GM23248 (cell line): ENCODE measurements at regions not wholly inside any gene's neighbourhood (a gene's known extent, or its start where the extent isn't known, plus 50 kb on each side); places are given as distances from the start of the nearest gene placed in this dataset.
"Not testable (repeated sequence)": the region's sequence is repeated elsewhere in the genome, so short reads cannot be mapped to it uniquely, and the experiment has no call there.

Experiments
- DNase-seq: peaks from one replicate; pipeline ENCODE4 v3.0.0-alpha.2; 2015
- H2AFZ ChIP-seq: fragments of 200-600 bp; sonication (generic); 2 replicates; pipeline ENCODE4 v1.6.1; 2016; ENCODE audit warnings: antibody characterized with exemption
- H3F3A ChIP-seq: fragments of 200-600 bp; sonication (generic); 2 replicates; pipeline ENCODE4 v1.6.1; 2016; ENCODE audit warnings: mild to moderate bottlenecking, antibody characterized with exemption, mixed run types; ENCODE audit not compliant: insufficient read depth
- H3K27ac ChIP-seq: fragments of 200-600 bp; sonication (generic); 2 replicates; pipeline ENCODE4 v1.5.1; 2016; ENCODE audit warnings: mild to moderate bottlenecking
- H3K27me3 ChIP-seq: fragments of 200-600 bp; sonication (generic); replicated peaks from 2 replicates; pipeline ENCODE4 v1.6.1; 2016; ENCODE audit warnings: mild to moderate bottlenecking; ENCODE audit not compliant: insufficient read depth
- H3K36me3 ChIP-seq: fragments of 200-600 bp; sonication (generic); 2 replicates; pipeline ENCODE4 v1.6.1; 2016; ENCODE audit warnings: low read depth, mild to moderate bottlenecking
- H3K4me1 ChIP-seq: fragments of 200-600 bp; sonication (generic); 2 replicates; pipeline ENCODE4 v1.6.1; 2016; ENCODE audit warnings: mild to moderate bottlenecking; ENCODE audit not compliant: insufficient read depth
- H3K4me2 ChIP-seq: fragments of 200-600 bp; sonication (generic); one replicate; pipeline ENCODE4 v1.6.1; 2016; ENCODE audit warnings: mild to moderate bottlenecking; ENCODE audit not compliant: unreplicated experiment
- H3K4me3 ChIP-seq: fragments of 200-600 bp; sonication (generic); 2 replicates; pipeline ENCODE4 v1.5.1; 2016; ENCODE audit warnings: mild to moderate bottlenecking
- H3K79me2 ChIP-seq: fragments of 200-600 bp; sonication (generic); 2 replicates; pipeline ENCODE4 v1.6.1; 2016; ENCODE audit warnings: mild to moderate bottlenecking; ENCODE audit not compliant: insufficient read depth
- H3K9ac ChIP-seq: fragments of 200-600 bp; sonication (generic); 2 replicates; pipeline ENCODE4 v1.6.1; 2016; ENCODE audit warnings: mild to moderate bottlenecking
- H3K9me2 ChIP-seq: fragments of 200-600 bp; sonication (generic); 2 replicates; pipeline ENCODE4 v1.6.1; 2016; ENCODE audit warnings: mixed run types, mild to moderate bottlenecking, moderate library complexity; ENCODE audit not compliant: insufficient read depth
- H3K9me3 ChIP-seq: fragments of 200-600 bp; sonication (generic); one replicate; pipeline ENCODE4 v1.6.1; 2017; ENCODE audit warnings: low read depth
- H4K20me1 ChIP-seq: fragments of 200-600 bp; sonication (generic); 2 replicates; pipeline ENCODE4 v1.6.0; 2016; ENCODE audit not compliant: insufficient read depth
- EZH2 ChIP-seq: fragments of 200-600 bp; sonication (generic); IDR thresholded peaks from 2 replicates; pipeline ENCODE4 v1.6.1; 2018; ENCODE audit warnings: antibody characterized with exemption, mild to moderate bottlenecking; ENCODE audit not compliant: insufficient read depth, poor library complexity, severe bottlenecking
- EZH2phosphoT487 ChIP-seq: fragments of 200-600 bp; sonication (generic); IDR thresholded peaks from 2 replicates; pipeline ENCODE4 v1.6.1; 2018; ENCODE audit warnings: antibody characterized with exemption, moderate library complexity, mild to moderate bottlenecking, low read depth; ENCODE audit not compliant: insufficient read depth
- WGBS, 2 experiments: methylation state at CpG; one replicate each; pipeline ENCODE4 v1.1.6; 2015 to 2017; ENCODE audit warnings: low lambda C conversion rate in 2 of 2, low coverage in 1 of 2; ENCODE audit errors: missing lambda C conversion rate in 2 of 2; 5-methylcytosine and 5-hydroxymethylcytosine counted together
- in situ Hi-C: fragments of 300-500 bp; cut with MboI; formaldehyde crosslinking; loops from 2 replicates; pipeline ENCODE4 v1.15.0; 2020

DNA sequence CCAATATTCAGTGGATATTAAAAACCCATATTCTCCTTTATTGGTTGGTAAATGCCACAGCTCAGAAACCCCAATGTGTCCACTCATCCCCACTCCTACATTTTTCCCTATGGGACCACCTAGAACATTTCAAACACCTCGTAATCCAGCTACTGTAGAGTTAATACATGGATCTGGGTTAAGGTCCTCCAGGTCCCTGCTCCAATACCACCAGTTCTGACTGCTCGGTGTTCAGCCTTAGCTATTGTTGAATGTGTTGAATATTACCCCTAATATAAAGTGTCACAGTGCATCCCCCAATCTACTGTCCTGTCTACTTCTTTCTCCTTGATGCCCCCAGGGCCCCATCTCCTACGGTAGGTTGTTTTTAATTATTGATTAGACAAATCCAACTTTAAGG lies 231.5 kb downstream of the PCSK1 start:
- Histone ChIP-seq H3K27ac (no peak overlapping the region), H4K20me1 (no peaks in the 10 kb centered on the region), H3K4me2 (no peak overlapping the region), H3K9ac (no peak overlapping the region), H3K79me2 (no peaks in the 10 kb centered on the region), H3K9me2 (no peaks in the 10 kb centered on the region), H3K36me3 (no peaks in the 10 kb centered on the region), H3F3A (no peaks in the 10 kb centered on the region), H2AFZ (no peak overlapping the region), H3K9me3 (no peaks in the 10 kb centered on the region), H3K4me1 (peaks cover 21% of the 10 kb centered on the region), H3K27me3 (no peaks in the 10 kb centered on the region), H3K4me3 (no peak overlapping the region)
- in situ Hi-C loops, result no loop called here
- TF ChIP-seq EZH2 (no peak), EZH2phosphoT487 (no peak)
- DNase-seq, result no peak
- WGBS, 2 experiments, result 84 to 93% methylated on average over 3 of the region's 3 CpGs

DNA sequence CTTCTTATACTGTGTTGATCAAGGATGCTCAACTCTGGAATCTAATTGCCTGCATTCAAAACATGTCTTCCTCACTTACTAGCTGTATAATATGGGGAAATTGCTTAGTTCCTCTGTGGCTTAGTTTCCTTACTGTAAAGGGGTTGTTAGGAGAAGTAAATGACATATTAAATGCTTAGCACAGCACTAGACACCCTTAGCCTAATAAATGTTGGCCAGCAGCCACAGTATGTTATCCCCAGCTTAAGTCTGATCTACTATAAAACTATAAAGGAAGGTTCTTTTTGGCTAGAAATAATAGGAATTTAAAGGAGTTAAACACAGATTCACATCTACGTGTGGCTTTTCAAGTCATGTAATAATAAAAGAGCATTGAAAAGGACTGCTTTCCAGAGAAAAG lies 232.4 kb downstream of the PCSK1 start:
- WGBS, 2 experiments, result 44 to 66% methylated on average over 1 of the region's 1 CpG
- no peaks in the 10 kb centered on the region for H3K9me3 ChIP-seq
- no peak for TF ChIP-seq EZH2phosphoT487
- no peak for TF ChIP-seq EZH2
- H2AFZ ChIP-seq, result no peak overlapping the region
- no peak overlapping the region for H3K9ac ChIP-seq
- H3K4me2 ChIP-seq, result no peak overlapping the region
- no peak for DNase-seq
- H3K27me3 ChIP-seq, result no peaks in the 10 kb centered on the region
- H3K4me3 ChIP-seq, result no peak overlapping the region
- no peak overlapping the region for H3K27ac ChIP-seq
- peaks cover 25% of the 10 kb centered on the region for H3K4me1 ChIP-seq
- no peaks in the 10 kb centered on the region for H3K36me3 ChIP-seq
- no peaks in the 10 kb centered on the region for H3K79me2 ChIP-seq
- in situ Hi-C loops, result no loop called here
- H3F3A ChIP-seq, result no peaks in the 10 kb centered on the region
- H4K20me1 ChIP-seq, result no peaks in the 10 kb centered on the region
- no peaks in the 10 kb centered on the region for H3K9me2 ChIP-seq

DNA sequence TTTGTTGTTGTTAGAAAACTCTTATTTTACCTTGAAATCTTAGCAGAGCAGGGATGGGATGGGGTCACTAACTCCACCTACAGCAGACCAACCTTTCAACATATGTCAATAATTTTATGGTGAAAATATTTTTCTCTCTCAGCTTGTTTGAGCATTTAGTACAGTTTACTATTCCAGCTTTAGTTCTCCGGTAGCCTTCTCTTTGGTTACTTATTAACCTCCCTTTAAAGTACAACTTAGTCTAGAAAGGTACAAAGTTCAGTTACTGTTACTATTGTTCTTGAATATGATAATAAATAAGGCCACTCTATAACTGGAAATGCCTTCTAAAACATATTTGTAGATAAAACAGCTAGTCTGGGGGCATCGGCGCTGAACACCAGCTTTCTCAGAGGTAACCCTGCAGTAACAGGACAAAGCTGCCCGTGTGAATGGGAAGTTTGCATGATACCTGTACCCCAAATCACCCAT lies 233.3 kb downstream of the PCSK1 start:
- H3K4me2 ChIP-seq, result no peak overlapping the region
- H3K27me3 ChIP-seq, result no peaks in the 10 kb centered on the region
- in situ Hi-C loops, result no loop called here
- H3K36me3 ChIP-seq, result no peaks in the 10 kb centered on the region
- H3K9me3 ChIP-seq, result no peaks in the 10 kb centered on the region
- no peak for DNase-seq
- H3K9ac ChIP-seq, result no peak overlapping the region
- H3K79me2 ChIP-seq, result no peaks in the 10 kb centered on the region
- WGBS, 2 experiments, result 97% methylated on average over 4 of the region's 4 CpGs
- H3F3A ChIP-seq, result no peaks in the 10 kb centered on the region
- no peak for TF ChIP-seq EZH2phosphoT487
- TF ChIP-seq EZH2, result no peak
- H3K4me3 ChIP-seq, result no peak overlapping the region
- H3K27ac ChIP-seq, result no peak overlapping the region
- no peaks in the 10 kb centered on the region for H4K20me1 ChIP-seq
- H3K4me1 ChIP-seq, result peaks cover 34% of the 10 kb centered on the region
- no peak overlapping the region for H2AFZ ChIP-seq
- no peaks in the 10 kb centered on the region for H3K9me2 ChIP-seq

DNA sequence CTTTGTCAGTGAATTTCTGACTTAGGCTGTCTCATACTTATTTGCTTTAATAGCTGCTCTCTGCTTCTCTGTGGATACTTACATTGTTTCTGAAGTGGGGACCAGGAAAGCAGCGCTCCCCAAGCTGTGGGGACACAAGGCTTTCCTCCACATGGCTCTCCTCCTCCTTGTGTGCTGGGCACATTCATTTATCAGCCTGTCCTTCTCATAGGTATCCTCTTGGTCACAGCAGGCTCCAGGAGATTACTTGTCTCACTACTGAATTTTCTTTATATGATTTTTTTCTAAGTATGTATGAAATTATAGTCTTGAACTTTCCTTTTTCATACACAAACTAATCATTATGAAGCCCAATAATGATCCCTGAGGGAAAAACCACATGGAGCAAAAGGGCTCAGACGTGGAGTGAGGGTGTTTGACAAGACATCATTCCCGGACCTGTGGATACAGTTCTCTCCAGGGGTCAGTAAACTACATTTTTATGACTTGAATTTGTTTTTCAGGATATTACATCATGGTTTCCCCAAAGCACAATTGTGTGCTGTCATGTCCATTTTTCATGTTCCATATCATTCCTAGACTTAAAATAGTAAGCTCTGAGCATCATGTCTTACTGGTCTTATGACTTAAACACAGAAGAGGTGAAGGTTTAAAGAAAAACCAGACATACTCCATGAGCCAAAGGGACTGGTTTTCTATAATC lies 234.5 kb downstream of the PCSK1 start:
- Histone ChIP-seq H3K4me1 (peaks cover 28% of the 10 kb centered on the region), H3F3A (no peaks in the 10 kb centered on the region), H2AFZ (no peak overlapping the region), H3K4me2 (no peak overlapping the region), H3K27ac (no peak overlapping the region), H3K27me3 (no peaks in the 10 kb centered on the region), H3K9me3 (no peaks in the 10 kb centered on the region), H3K79me2 (no peaks in the 10 kb centered on the region), H3K9me2 (no peaks in the 10 kb centered on the region), H3K9ac (no peak overlapping the region), H3K4me3 (no peak overlapping the region), H4K20me1 (no peaks in the 10 kb centered on the region), H3K36me3 (no peaks in the 10 kb centered on the region)
- no peak for TF ChIP-seq EZH2phosphoT487
- no peak for TF ChIP-seq EZH2
- WGBS, 2 experiments, result 87 to 90% methylated on average over 3 of the region's 3 CpGs
- in situ Hi-C loops, result no loop called here
- DNase-seq, result no peak

DNA sequence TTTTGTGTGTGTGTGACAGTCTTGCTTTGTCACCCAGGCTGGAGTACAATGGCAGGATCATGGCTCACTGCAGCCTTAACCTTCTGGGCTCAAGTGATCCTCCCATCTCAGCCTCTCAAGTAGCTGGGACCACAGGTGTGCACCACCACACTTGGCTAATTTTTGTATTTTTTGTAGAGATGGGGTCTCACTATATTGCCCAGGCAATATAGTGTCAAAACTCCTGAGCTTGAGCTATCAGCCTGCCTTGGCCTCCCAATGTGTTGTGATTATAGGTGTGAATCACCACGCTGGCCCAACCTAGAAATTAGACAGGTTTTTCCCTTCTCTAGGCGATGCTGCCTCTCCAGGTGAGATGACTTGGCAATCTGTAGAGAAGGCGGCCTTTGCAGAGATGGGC lies 235.3 kb downstream of the PCSK1 start:
- H3K9ac ChIP-seq, DNase-seq, H2AFZ ChIP-seq, H3K27me3 ChIP-seq, H3K4me3 ChIP-seq, H3K36me3 ChIP-seq, H4K20me1 ChIP-seq, H3K27ac ChIP-seq, in situ Hi-C loops, H3K4me2 ChIP-seq, H3K9me3 ChIP-seq, H3F3A ChIP-seq, H3K9me2 ChIP-seq, H3K79me2 ChIP-seq: not testable (repeated sequence)
- peaks cover 25% of the 10 kb centered on the region for H3K4me1 ChIP-seq
- 93 to 95% methylated on average over 3 of the region's 3 CpGs for WGBS, 2 experiments
